ENCODE measurements at regions not wholly inside any gene's neighbourhood (a gene's known extent, or its start where the extent isn't known, plus 50 kb on each side); places are given as distances from the start of the nearest gene placed in this dataset.

- TF ChIP-seq ZNF146 (CRISPR knock-in tag; IDR thresholded peaks at IDR 0.05; ENCODE audit: unreplicated experiment) (no peak), SFPQ (IDR thresholded peaks at IDR 0.05; ENCODE audit: low read depth, low read length) (no peak), PRPF4 (IDR thresholded peaks at IDR 0.05; ENCODE audit: insufficient read depth, low read depth, low read length, poor library complexity, severe bottlenecking) (no peak), TRIM28 (IDR thresholded peaks at IDR 0.05) (no peak), TRIM25 (IDR thresholded peaks at IDR 0.05; ENCODE audit: borderline replicate concordance) (no peak), ZNF239 (CRISPR knock-in tag; IDR thresholded peaks at IDR 0.05) (no peak), ZC3H4 (CRISPR knock-in tag; IDR thresholded peaks at IDR 0.05; ENCODE audit: borderline replicate concordance) (no peak), CEBPZ (IDR thresholded peaks at IDR 0.05; ENCODE audit: borderline replicate concordance, low read depth, low read length) (no peak), ETS1 (conservative IDR thresholded peaks at IDR 0.05; ENCODE audit: control insufficient read depth, low read depth, low read length) (no peak), SRSF7 (optimal IDR thresholded peaks at IDR 0.05; ENCODE audit: low read depth, low read length) (no peak), TSHZ1 (CRISPR knock-in tag; IDR thresholded peaks at IDR 0.05) (no peak), NRF1 (conservative IDR thresholded peaks at IDR 0.05 in 1 of 2, IDR thresholded peaks at IDR 0.05 in 1 of 2) (no peak; a peak in 1 of 4 replicates), TAF7 (tag; IDR thresholded peaks at IDR 0.05) (no peak)
Measured at GRCh38 chr6:6851059-6851948, 256.5 kb upstream of the RREB1 start (continued).

Data from K562 (cell line).